Omental fat pad (tissue), 3 donors: ENCODE measurements at regions not wholly inside any gene's neighbourhood (a gene's known extent, or its start where the extent isn't known, plus 50 kb on each side); places are given as distances from the start of the nearest gene placed in this dataset.
"Not testable (repeated sequence)": the region's sequence is repeated elsewhere in the genome, so short reads cannot be mapped to it uniquely, and the experiment has no call there.

ENCODE experiments used
- ATAC-seq: fragments of 150-250 bp; one replicate; pipeline ENCODE4 v1.9.1; 2016; ENCODE audit warnings: mild to moderate bottlenecking, moderate library complexity; ENCODE audit not compliant: low FRiP score
- DNase-seq: peaks from one replicate; pipeline ENCODE4 v3.0.0-alpha.2; 2019; ENCODE audit warnings: low spot score
- TF ChIP-seq, protein P1 (sequence below), 3 donors: fragments of 450-650 bp; IDR thresholded peaks; one replicate each; pipeline ENCODE4 v1.5.1; 2016 to 2017; ENCODE audit warnings: antibody characterized with exemption in 3 of 3, mild to moderate bottlenecking in 3 of 3, moderate library complexity in 2 of 3

- TF ChIP-seq, protein P1, sequence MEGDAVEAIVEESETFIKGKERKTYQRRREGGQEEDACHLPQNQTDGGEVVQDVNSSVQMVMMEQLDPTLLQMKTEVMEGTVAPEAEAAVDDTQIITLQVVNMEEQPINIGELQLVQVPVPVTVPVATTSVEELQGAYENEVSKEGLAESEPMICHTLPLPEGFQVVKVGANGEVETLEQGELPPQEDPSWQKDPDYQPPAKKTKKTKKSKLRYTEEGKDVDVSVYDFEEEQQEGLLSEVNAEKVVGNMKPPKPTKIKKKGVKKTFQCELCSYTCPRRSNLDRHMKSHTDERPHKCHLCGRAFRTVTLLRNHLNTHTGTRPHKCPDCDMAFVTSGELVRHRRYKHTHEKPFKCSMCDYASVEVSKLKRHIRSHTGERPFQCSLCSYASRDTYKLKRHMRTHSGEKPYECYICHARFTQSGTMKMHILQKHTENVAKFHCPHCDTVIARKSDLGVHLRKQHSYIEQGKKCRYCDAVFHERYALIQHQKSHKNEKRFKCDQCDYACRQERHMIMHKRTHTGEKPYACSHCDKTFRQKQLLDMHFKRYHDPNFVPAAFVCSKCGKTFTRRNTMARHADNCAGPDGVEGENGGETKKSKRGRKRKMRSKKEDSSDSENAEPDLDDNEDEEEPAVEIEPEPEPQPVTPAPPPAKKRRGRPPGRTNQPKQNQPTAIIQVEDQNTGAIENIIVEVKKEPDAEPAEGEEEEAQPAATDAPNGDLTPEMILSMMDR (IDR thresholded peaks at IDR 0.05): no peak
These were observed 148.7 kb upstream of the MAD2L1 start for GRCh38 chr4:120215350-120215749.

DNA sequence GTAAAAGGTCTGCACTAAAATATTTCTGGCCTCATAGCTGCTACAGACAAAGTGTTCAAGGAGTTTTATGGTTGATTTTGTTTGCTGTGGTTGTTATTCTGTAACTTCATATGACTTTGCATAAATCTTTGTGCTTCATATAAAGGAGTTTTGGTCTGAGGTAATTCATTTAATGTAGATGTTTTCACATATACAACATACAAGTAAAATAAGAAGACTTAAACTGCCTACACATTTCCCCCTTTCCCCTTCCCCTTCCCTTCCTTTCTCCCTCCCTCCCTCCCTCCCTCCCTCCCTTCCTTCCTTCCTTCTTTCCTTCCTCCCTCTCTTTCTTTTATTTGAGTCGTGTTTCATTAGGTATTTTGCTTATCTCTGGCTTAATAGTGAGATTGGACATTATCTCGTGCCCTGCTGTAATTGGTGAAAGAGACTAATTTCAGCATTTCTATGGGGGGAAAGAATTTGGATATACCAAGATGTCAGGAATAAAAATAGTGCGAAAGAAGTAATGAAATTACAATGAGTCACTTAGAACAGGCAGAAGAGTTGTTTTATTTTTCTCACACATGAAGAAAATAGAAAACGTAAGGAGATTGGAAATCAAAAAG lies 144.9 kb upstream of the MAD2L1 start:
- TF ChIP-seq, protein P1 (IDR thresholded peaks at IDR 0.05): no peak
- no peak for ATAC-seq

More at GRCh38 chr4:120215350-120215749, 148.7 kb upstream of the MAD2L1 start:
- ATAC-seq (no peak), DNase-seq (no peak)

GRCh38 chr4:120209706-120210105 lies 143.1 kb upstream of the MAD2L1 start:
- TF ChIP-seq, protein P1 (IDR thresholded peaks at IDR 0.05): no peak
- ATAC-seq (no peak), DNase-seq (no peak)

More for the DNA sequence above, 144.9 kb upstream of the MAD2L1 start:
- DNase-seq: no peak

DNA sequence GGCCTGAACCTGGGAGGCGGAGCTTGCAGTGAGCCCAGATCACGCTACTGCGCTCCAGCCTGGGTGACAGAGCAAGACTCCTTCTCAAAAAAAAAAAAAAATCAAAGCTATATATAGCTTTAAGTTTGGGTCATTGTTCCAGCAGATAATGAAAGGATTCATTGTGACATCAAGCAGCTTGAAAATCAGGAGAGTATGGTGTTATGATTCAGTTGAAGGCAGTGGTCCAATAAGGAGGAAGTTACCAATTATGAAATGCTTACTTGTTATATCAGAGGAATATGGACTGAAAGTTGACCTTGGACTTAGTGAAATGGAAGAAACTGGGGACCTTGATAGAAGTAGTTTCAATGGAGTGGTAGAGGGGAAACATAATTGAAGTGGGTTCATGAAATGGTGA lies 140.4 kb upstream of the MAD2L1 start:
- ATAC-seq (no peak), DNase-seq (no peak)
- TF ChIP-seq, protein P1 (IDR thresholded peaks at IDR 0.05): no peak

GRCh38 chr4:120202222-120202621 lies 135.6 kb upstream of the MAD2L1 start:
- DNase-seq: no peak
- TF ChIP-seq, protein P1 (IDR thresholded peaks at IDR 0.05): no peak
- no peak for ATAC-seq

DNA sequence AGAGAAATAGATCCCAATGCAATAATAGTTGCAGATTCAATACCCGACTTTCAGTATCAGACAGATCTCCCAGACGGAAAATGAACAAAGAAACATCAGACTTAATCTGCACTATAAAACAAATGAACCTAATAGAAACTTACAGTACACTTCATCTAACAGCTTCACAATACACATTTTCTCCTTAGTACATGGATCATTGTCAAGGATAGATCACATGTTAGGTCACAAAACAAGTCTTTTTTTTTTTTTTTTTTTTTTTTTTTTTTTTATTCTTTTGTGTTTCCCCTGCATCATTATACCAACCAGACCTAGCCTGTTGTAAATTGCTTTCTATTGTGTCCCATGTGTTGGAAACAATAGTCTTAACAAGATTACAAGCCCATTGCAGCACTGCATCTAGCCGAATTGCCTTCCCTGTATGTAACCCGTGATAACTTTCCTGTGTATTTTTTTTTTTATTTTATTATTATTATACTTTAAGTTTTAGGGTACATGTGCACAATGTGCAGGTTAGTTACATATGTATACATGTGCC lies 134.0 kb upstream of the MAD2L1 start:
- not testable (repeated sequence) for ATAC-seq, DNase-seq

GRCh38 chr4:120198411-120198810 lies 131.8 kb upstream of the MAD2L1 start:
- TF ChIP-seq, protein P1 (IDR thresholded peaks at IDR 0.05): no peak
- DNase-seq (no peak), ATAC-seq (no peak)
